ENCODE measurements at regions not wholly inside any gene's neighbourhood (a gene's known extent, or its start where the extent isn't known, plus 50 kb on each side); places are given as distances from the start of the nearest gene placed in this dataset.

- no peak for TF ChIP-seq CTCF (conservative IDR thresholded peaks at IDR 0.05 in 1 of 2, IDR thresholded peaks at IDR 0.05 in 1 of 2; ENCODE audit: extremely low read depth in 1 of 2, insufficient read depth in 1 of 2, low read depth in 1 of 2, low read length in 2 of 2)
- TF ChIP-seq EZH2 (IDR thresholded peaks at IDR 0.05; ENCODE audit: borderline replicate concordance, low read length): no peak
These were observed 101.9 kb upstream of the SLC35F3 start for GRCh38 chr1:233802611-233803010.

Data from mammary epithelial cell (primary cell).